ENCODE measurements at regions not wholly inside any gene's neighbourhood (a gene's known extent, or its start where the extent isn't known, plus 50 kb on each side); places are given as distances from the start of the nearest gene placed in this dataset.
"Not testable (repeated sequence)": the region's sequence is repeated elsewhere in the genome, so short reads cannot be mapped to it uniquely, and the experiment has no call there.

- no peak for DNase-seq
Observed at GRCh38 chr22:19643448-19644313, 70.6 kb upstream of the SEPTIN5 start.

- no peak for DNase-seq
Observed at GRCh38 chr22:19644314-19645223, 69.7 kb upstream of the SEPTIN5 start.

- no peak for DNase-seq
Observed at GRCh38 chr22:19645391-19645790, 68.9 kb upstream of the SEPTIN5 start.

GRCh38 chr22:19645905-19646304, 68.4 kb upstream of the SEPTIN5 start:
- DNase-seq, result no peak

GRCh38 chr22:19646383-19646782, 67.9 kb upstream of the SEPTIN5 start:
- DNase-seq, result no peak

- no peak for DNase-seq
Observed at GRCh38 chr22:19648419-19648929, 65.8 kb upstream of the SEPTIN5 start.

- DNase-seq, result no peak
Observed at GRCh38 chr22:19652316-19652715, 62.0 kb upstream of the SEPTIN5 start.

GRCh38 chr22:19654338-19654987, 59.8 kb upstream of the SEPTIN5 start:
- DNase-seq, result no peak

- DNase-seq, result no peak
Observed at GRCh38 chr22:19655399-19655798, 58.9 kb upstream of the SEPTIN5 start.

GRCh38 chr22:19656541-19657251, 57.6 kb upstream of the SEPTIN5 start:
- no peak for DNase-seq

- DNase-seq, result no peak
Observed at GRCh38 chr22:19657252-19658056, 56.8 kb upstream of the SEPTIN5 start.

- no peak for DNase-seq
Observed at GRCh38 chr22:19658057-19658966, 56.0 kb upstream of the SEPTIN5 start.

- DNase-seq, result no peak
Observed at GRCh38 chr22:19658967-19659804, 55.1 kb upstream of the SEPTIN5 start.

- DNase-seq, result no peak
Observed at GRCh38 chr22:19659805-19660345, 54.4 kb upstream of the SEPTIN5 start.

GRCh38 chr22:19660583-19660982, 53.7 kb upstream of the SEPTIN5 start:
- not testable (repeated sequence) for DNase-seq

GRCh38 chr22:19661156-19661555, 53.1 kb upstream of the SEPTIN5 start:
- no peak for DNase-seq

GRCh38 chr22:19662049-19662684, 52.1 kb upstream of the SEPTIN5 start:
- DNase-seq, result not testable (repeated sequence)

GRCh38 chr22:19663286-19663815, 51.0 kb upstream of the SEPTIN5 start:
- DNase-seq, result no peak
